ENCODE measurements at regions not wholly inside any gene's neighbourhood (a gene's known extent, or its start where the extent isn't known, plus 50 kb on each side); places are given as distances from the start of the nearest gene placed in this dataset.

DNA sequence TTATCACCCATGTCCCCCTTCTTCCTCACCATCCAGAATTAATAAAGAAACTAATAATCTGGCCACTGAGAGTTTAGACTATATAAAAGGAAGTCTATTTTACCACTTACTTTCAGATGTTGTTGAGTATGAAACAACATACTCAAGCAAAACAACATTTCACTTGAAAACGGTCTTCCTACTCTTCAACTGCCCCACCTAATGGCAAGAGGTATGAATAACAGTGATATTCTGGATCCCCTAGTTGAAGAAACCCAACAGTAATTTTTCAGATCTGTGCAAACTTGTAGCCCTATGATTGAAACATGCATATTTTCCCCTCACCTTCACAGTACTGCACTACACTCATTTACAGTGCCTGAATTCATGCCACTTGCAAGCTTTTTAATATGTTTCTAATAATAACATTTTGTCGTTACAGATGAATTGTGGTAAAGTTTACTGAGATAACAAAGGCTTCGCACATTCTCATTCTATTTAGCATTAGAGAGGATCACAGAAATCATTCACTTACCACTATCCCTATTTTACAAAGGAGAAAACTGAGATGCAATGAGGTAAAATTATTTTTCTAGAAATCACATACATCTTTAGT, 267.9 kb upstream of the PDE4D start:
- TF ChIP-seq POLR2AphosphoS5 (IDR thresholded peaks at IDR 0.05; ENCODE audit: low read depth, low read length) (no peak), TAF1 (IDR thresholded peaks at IDR 0.05; ENCODE audit: low read depth, low read length) (no peak), POLR2A (IDR thresholded peaks at IDR 0.05; ENCODE audit: low read depth, low read length) (no peak), PAX5 (IDR thresholded peaks at IDR 0.05; ENCODE audit: insufficient read depth, low read length, severe bottlenecking) (no peak)

All from GM12891 (cell line).